HEK293T (cell line): ENCODE measurements at regions not wholly inside any gene's neighbourhood (a gene's known extent, or its start where the extent isn't known, plus 50 kb on each side); places are given as distances from the start of the nearest gene placed in this dataset.

Experiments
- ELF4 ChIP-seq: fragments of 450-650 bp; IDR thresholded peaks from 2 replicates; pipeline ENCODE4 v1.6.1; 2017; ENCODE audit warnings: antibody characterized with exemption
- FOXK2 ChIP-seq: fragments of 450-650 bp; IDR thresholded peaks from 2 replicates; pipeline ENCODE4 v1.6.1; 2016; ENCODE audit warnings: mild to moderate bottlenecking
- FOXM1 ChIP-seq: fragments of 450-650 bp; IDR thresholded peaks from 2 replicates; pipeline ENCODE4 v1.6.1; 2017; ENCODE audit warnings: mild to moderate bottlenecking, borderline replicate concordance
- SUZ12 ChIP-seq: fragments of 450-650 bp; IDR thresholded peaks from 2 replicates; pipeline ENCODE4 v1.6.1; 2016; ENCODE audit warnings: mild to moderate bottlenecking
- TARDBP ChIP-seq: fragments of 450-650 bp; IDR thresholded peaks from 2 replicates; pipeline ENCODE4 v1.6.1; 2016

- TF ChIP-seq SUZ12 (no peak), FOXK2 (no peak), ELF4 (no peak), FOXM1 (no peak), TARDBP (no peak)
Observed at GRCh38 chr1:50261951-50262350, 153.2 kb downstream of the ELAVL4 start.
